B cell (primary cell): ENCODE measurements at regions not wholly inside any gene's neighbourhood (a gene's known extent, or its start where the extent isn't known, plus 50 kb on each side); places are given as distances from the start of the nearest gene placed in this dataset.

ENCODE experiments used
- ATAC-seq: fragments of 200-7000 bp; cut with Tn5 transposase; one replicate; pipeline ENCODE4 v1.10.0; 2021; ENCODE audit warnings: low read depth, mild to moderate bottlenecking, moderate number of reproducible peaks, moderate library complexity
- CTCF ChIA-PET: fragments of 350-600 bp; sonication (Branson Sonifier 250); formaldehyde crosslinking; loops from one replicate; lab custom pipeline; 2021; ENCODE audit warnings: antibody characterized with exemption, inconsistent platforms; lab: Charles Lee
- POLR2A ChIA-PET: fragments of 350-600 bp; sonication (Branson Sonifier 250); formaldehyde crosslinking; loops from one replicate; lab custom pipeline; 2021; ENCODE audit warnings: antibody characterized with exemption; lab: Charles Lee
- DNase-seq: peaks from one replicate; pipeline ENCODE4 v3.0.0; 2013
- H2AFZ ChIP-seq: 2 replicates; pipeline ENCODE4 v1.6.1; 2012; ENCODE audit warnings: mild to moderate bottlenecking, low read depth, low read length; ENCODE audit not compliant: insufficient read depth, poor library complexity, severe bottlenecking
- H3K27ac ChIP-seq, 2 donors: 1 replicate in 1 of 2; 2 replicates in 1 of 2; pipeline ENCODE4 v1.5.1; 2012 to 2013; ENCODE audit warnings: low read length in 2 of 2, mild to moderate bottlenecking in 2 of 2, moderate library complexity in 1 of 2
- H3K27me3 ChIP-seq, 4 experiments: fragments of 200-600 bp in 1 of 4; sonication (generic) in 1 of 4; replicated peaks in 1 of 4; 1 replicate in 2 of 4; 2 replicates in 2 of 4; pipeline versions ENCODE4 v1.6.1 to v1.7.0; 2013 to 2016; ENCODE audit warnings: low read length in 3 of 4, mild to moderate bottlenecking in 2 of 4, mixed read lengths in 1 of 4, moderate library complexity in 1 of 4; ENCODE audit not compliant: insufficient read depth in 4 of 4, control insufficient read depth in 3 of 4; ENCODE audit errors: control extremely low read depth in 1 of 4
- H3K36me3 ChIP-seq, 2 experiments: replicated peaks in 1 of 2; 1 replicate in 1 of 2; 2 replicates in 1 of 2; pipeline versions ENCODE4 v1.6.1 to v1.7.1; 2013; ENCODE audit warnings: low read length in 1 of 2; ENCODE audit not compliant: insufficient read depth in 2 of 2, control insufficient read depth in 1 of 2; ENCODE audit errors: control extremely low read depth in 1 of 2, extremely low read depth in 1 of 2
- H3K4me1 ChIP-seq, 2 donors: fragments of 200-600 bp in 1 of 2; sonication (generic) in 1 of 2; 1 replicate in 1 of 2; 2 replicates in 1 of 2; pipeline versions ENCODE4 v1.5.1 to v1.6.1; 2013 to 2017; ENCODE audit warnings: low read length in 2 of 2; ENCODE audit not compliant: control insufficient read depth in 2 of 2, insufficient read depth in 2 of 2
- H3K4me2 ChIP-seq: replicated peaks from 2 replicates; pipeline ENCODE3; 2012; ENCODE audit warnings: mild to moderate bottlenecking, low read depth, low read length; ENCODE audit not compliant: poor library complexity, severe bottlenecking
- H3K4me3 ChIP-seq, 5 experiments: fragments of 200-600 bp in 1 of 5; sonication (generic) in 1 of 5; 1 replicate in 3 of 5; 2 replicates in 2 of 5; pipeline versions ENCODE4 v1.5.1 to v1.7.0; 2011 to 2016; ENCODE audit warnings: low read length in 4 of 5, mild to moderate bottlenecking in 4 of 5, low read depth in 2 of 5, control low read depth in 1 of 5, moderate library complexity in 1 of 5; ENCODE audit not compliant: insufficient read depth in 1 of 5; ENCODE audit errors: control extremely low read depth in 1 of 5, extremely low read depth in 1 of 5
- H3K79me2 ChIP-seq: fragments of 200-600 bp; sonication (generic); one replicate; pipeline ENCODE4 v1.6.0; 2016; ENCODE audit warnings: low read length; ENCODE audit not compliant: control insufficient read depth, insufficient read depth
- H3K9ac ChIP-seq: fragments of 200-600 bp; sonication (generic); 2 replicates; pipeline ENCODE4 v1.6.1; 2017; ENCODE audit warnings: mild to moderate bottlenecking, low read length, moderate library complexity
- H3K9me3 ChIP-seq, 3 donors: one replicate each; pipeline versions ENCODE4 v1.6.1 to v1.7.1; 2013; ENCODE audit warnings: low read length in 2 of 3; ENCODE audit not compliant: control insufficient read depth in 2 of 3, insufficient read depth in 1 of 3; ENCODE audit errors: control extremely low read depth in 1 of 3
- H4K20me1 ChIP-seq: 2 replicates; pipeline ENCODE4 v1.6.0; 2012; ENCODE audit warnings: mild to moderate bottlenecking, low read length; ENCODE audit not compliant: insufficient read depth, control insufficient read depth, poor library complexity, severe bottlenecking
- H3K27ac Mint-ChIP-seq: one replicate; pipeline ENCODE4 v1.8.0; 2021; ENCODE audit warnings: mixed read lengths
- H3K27me3 Mint-ChIP-seq: one replicate; pipeline ENCODE4 v1.8.0; 2021; ENCODE audit warnings: mixed read lengths
- H3K4me1 Mint-ChIP-seq: one replicate; pipeline ENCODE4 v1.8.0; 2021; ENCODE audit warnings: mixed read lengths
- H3K4me3 Mint-ChIP-seq: one replicate; pipeline ENCODE4 v1.8.0; 2021; ENCODE audit warnings: mixed read lengths
- H3K9me3 Mint-ChIP-seq: one replicate; pipeline ENCODE4 v1.8.0; 2022; ENCODE audit warnings: mixed read lengths; ENCODE audit not compliant: insufficient read depth
- EZH2 ChIP-seq: IDR thresholded peaks from 2 replicates; pipeline ENCODE4 v1.6.1; 2012; ENCODE audit warnings: borderline replicate concordance, low read depth, mild to moderate bottlenecking, moderate library complexity, low read length; ENCODE audit not compliant: insufficient read depth, poor library complexity, severe bottlenecking
- WGBS: methylation state at CpG from one replicate; pipeline ENCODE4 v1.1.5; 2013; ENCODE audit warnings: missing lambda C conversion rate; ENCODE audit not compliant: insufficient coverage; 5-methylcytosine and 5-hydroxymethylcytosine counted together
- intact Hi-C: fragments of 100-400 bp; cut with micrococcal nuclease; formaldehyde crosslinking; loops from one replicate; pipeline ENCODE4 v1.10.0; 2022
- TF ChIP-seq, protein P1 (sequence below): fragments of 200-600 bp; IDR thresholded peaks from one replicate; pipeline ENCODE4 v1.8.0; 2022; ENCODE audit warnings: antibody characterized with exemption, mild to moderate bottlenecking

- Histone ChIP-seq H3K27ac (no peak overlapping the region), H3K36me3 (no peaks in the 10 kb centered on the region), H4K20me1 (no peaks in the 10 kb centered on the region), H3K4me3 (no peak overlapping the region), H3K4me2 (no peak overlapping the region), H3K27me3 (no peaks in the 10 kb centered on the region), H3K4me1 (no peaks in the 10 kb centered on the region), H3K9me3 (peaks cover 0 to 15% (median 0%) of the 10 kb centered on the region in 3 donors), H2AFZ (no peak overlapping the region), H3K79me2 (no peaks in the 10 kb centered on the region), H3K9ac (no peak overlapping the region)
- ChIA-PET CTCF (no interaction called here), POLR2A (no interaction called here)
- no peaks in the 10 kb centered on the region for H3K9me3 Mint-ChIP-seq
- H3K4me1 Mint-ChIP-seq = no peaks in the 10 kb centered on the region
- no peak overlapping the region for H3K27ac Mint-ChIP-seq
- ATAC-seq (no peak), DNase-seq (no peak)
- no peak overlapping the region for H3K4me3 Mint-ChIP-seq
- TF ChIP-seq EZH2 = no peak
- TF ChIP-seq, protein P1, sequence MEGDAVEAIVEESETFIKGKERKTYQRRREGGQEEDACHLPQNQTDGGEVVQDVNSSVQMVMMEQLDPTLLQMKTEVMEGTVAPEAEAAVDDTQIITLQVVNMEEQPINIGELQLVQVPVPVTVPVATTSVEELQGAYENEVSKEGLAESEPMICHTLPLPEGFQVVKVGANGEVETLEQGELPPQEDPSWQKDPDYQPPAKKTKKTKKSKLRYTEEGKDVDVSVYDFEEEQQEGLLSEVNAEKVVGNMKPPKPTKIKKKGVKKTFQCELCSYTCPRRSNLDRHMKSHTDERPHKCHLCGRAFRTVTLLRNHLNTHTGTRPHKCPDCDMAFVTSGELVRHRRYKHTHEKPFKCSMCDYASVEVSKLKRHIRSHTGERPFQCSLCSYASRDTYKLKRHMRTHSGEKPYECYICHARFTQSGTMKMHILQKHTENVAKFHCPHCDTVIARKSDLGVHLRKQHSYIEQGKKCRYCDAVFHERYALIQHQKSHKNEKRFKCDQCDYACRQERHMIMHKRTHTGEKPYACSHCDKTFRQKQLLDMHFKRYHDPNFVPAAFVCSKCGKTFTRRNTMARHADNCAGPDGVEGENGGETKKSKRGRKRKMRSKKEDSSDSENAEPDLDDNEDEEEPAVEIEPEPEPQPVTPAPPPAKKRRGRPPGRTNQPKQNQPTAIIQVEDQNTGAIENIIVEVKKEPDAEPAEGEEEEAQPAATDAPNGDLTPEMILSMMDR = no peak
- 79% methylated on average over 9 of the region's 9 CpGs for WGBS
- no peaks in the 10 kb centered on the region for H3K27me3 Mint-ChIP-seq
- intact Hi-C loops = no loop called here
Observed at GRCh38 chr10:130935897-130936550, 375.5 kb downstream of the TCERG1L start.

- TF ChIP-seq EZH2 = no peak
- TF ChIP-seq, protein P1 = no peak
- no peaks in the 10 kb centered on the region for H3K9me3 Mint-ChIP-seq
- H4K20me1 ChIP-seq = no peaks in the 10 kb centered on the region
- H2AFZ ChIP-seq = no peak overlapping the region
- no peak overlapping the region for H3K4me3 Mint-ChIP-seq
- DNase-seq (no peak), ATAC-seq (no peak)
- no peaks in the 10 kb centered on the region for H3K27me3 ChIP-seq
- no peaks in the 10 kb centered on the region for H3K36me3 ChIP-seq
- CTCF ChIA-PET = no interaction called here
- no peaks in the 10 kb centered on the region for H3K4me1 Mint-ChIP-seq
- no peak overlapping the region for H3K9ac ChIP-seq
- no peaks in the 10 kb centered on the region for H3K4me1 ChIP-seq
- H3K9me3 ChIP-seq = peaks cover 0 to 11% (median 0%) of the 10 kb centered on the region in 3 donors
- H3K4me3 ChIP-seq = no peak overlapping the region
- no peak overlapping the region for H3K27ac Mint-ChIP-seq
- no peak overlapping the region for H3K4me2 ChIP-seq
- no peaks in the 10 kb centered on the region for H3K79me2 ChIP-seq
- 71% methylated on average over 4 of the region's 5 CpGs for WGBS
- H3K27ac ChIP-seq = no peak overlapping the region
- POLR2A ChIA-PET = no interaction called here
- intact Hi-C loops = no loop called here
- no peaks in the 10 kb centered on the region for H3K27me3 Mint-ChIP-seq
Observed at GRCh38 chr10:130936851-130937250, 374.7 kb downstream of the TCERG1L start.
